Superior temporal gyrus (tissue), 1 donor: ENCODE measurements at regions not wholly inside any gene's neighbourhood (a gene's known extent, or its start where the extent isn't known, plus 50 kb on each side); places are given as distances from the start of the nearest gene placed in this dataset.
"Not testable (repeated sequence)": the region's sequence is repeated elsewhere in the genome, so short reads cannot be mapped to it uniquely, and the experiment has no call there.

Experiments
- DNase-seq: peaks from one replicate; pipeline ENCODE4 v3.0.0-alpha.2; 2016; ENCODE audit errors: extremely low spot score

DNA sequence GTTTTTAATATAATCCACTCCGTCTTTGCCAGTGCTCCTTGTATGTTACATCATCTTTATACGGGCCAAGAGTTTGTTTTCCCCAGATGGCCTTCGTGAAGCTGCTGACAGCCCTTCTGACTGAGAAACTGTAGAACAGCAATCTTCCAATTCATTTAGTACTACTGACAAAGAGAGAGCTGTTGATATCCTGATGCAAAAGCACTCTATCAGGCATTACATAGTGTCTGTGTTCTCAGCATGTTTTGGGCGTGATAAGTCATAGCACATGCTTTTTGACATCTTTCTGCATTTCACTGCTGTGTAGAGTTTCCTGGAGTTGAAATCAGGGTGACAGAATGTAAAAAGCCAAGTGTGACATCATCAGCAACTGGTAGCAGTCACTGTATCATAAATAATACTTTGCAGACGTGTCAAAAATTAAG is 746.3 kb upstream of the FAM241A start:
- peak; percentile 81 for DNase-seq

DNA sequence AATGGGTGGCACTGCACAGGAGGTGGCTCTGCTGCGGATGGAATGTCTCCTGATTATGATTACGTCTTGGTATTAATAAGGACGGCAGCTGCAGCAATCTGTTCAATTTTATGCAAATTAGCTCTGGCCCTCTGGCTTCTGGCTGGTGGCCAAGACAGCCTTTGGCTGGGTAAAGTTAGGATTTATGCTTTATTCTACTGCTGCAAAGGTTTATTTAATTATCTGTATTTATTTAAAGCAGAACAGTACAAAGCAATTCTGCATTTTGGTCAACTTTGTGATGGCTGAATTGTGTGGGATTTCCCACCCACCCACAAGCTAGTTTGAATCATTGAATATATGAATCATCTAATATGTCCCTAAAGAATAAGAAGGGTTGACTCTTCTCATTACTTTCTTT is 745.6 kb upstream of the FAM241A start:
- DNase-seq, result peak; percentile 59

DNA sequence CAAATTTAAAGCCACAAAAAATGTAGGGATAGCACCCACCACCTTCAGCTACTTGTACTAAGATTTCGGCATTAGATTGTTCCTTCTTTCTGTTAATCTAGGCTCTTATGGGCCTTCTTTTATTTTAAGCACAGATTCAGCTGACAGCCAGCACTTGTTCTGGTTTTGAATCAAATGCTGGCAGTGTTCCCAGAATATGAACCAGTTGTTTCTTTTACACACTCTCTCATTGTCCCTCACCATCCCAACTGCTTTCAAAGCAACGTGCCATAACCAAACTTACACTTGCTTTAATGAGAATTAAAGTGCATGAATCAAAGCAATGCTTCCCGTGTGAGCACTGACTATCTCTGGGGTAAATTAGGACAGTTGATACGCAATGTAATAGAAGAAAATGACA is 744.5 kb upstream of the FAM241A start:
- peak; percentile 97 for DNase-seq

DNA sequence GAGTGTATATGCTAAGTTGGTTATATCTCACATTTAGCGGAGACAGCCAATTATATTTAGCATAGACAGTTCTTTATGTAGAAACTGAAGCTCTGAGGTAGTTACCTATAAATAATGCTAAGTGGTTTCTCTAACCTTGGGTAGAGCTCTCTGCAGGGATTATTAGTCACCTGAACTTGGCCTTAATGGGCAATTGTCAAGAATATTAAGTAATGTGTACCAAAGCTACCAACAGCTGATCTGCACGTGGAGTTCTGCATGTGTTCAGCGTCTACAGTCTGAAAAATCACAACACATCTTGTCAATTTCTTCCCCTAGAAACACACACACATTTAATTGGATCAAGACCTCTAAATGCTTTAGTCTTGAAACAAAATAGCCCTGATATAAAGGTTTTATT is 740.6 kb upstream of the FAM241A start:
- DNase-seq, result no peak

DNA sequence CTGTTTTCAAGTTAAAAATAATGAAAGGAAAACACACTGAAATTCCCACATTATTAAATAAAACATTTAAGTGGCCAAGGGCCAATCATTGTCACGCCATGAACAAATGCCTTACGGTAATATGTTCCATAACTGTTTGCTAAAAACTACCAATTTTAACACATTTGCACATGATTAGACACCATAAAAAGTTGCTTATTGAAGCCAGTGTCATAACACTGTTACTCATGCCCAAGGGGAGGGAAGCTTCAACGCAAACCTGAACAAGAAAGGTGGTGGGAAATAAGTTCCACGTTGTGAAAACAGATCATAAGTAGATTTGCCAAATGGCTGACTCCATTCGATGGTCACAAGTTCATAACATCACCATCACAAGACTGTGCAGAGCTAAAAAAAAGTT is 739.3 kb upstream of the FAM241A start:
- no peak for DNase-seq

DNA sequence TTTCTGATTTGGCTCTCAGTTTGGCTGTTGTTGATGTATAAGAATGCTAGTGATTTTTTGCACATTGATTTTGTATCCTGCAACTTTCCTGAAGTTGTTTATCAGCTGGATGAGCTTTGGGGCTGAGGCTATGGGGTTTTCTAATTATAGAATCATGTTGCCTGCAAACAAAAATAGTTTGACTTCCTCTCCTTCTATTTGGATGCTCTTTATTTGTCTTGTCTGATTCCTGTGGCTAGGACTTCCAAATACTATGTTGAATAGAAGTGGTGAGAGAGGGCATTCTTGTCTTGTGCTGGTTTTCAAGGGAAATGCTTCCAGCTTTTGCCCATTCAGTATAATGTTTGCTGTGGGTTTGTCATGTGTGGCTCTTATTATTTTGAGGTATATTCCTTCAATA is 734.7 kb upstream of the FAM241A start:
- no peak for DNase-seq

DNA sequence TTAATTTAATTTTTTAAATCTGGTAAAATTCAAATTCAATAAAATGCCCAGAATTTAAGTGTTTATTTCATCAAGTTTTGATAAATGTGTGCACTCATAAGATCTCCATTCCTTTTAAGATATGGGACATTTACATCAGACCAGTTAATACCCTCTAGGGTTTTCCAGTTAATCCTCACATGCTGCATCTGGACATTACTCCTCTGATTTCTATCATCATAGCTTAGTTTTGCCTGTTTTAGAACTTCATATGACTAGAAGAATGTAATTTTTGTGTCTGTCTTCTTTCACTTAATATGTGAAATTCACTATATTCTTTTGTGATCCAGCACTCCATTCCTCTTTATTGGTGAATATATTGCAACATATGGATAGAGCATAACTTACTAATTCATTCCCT is 727.7 kb upstream of the FAM241A start:
- DNase-seq, result no peak

DNA sequence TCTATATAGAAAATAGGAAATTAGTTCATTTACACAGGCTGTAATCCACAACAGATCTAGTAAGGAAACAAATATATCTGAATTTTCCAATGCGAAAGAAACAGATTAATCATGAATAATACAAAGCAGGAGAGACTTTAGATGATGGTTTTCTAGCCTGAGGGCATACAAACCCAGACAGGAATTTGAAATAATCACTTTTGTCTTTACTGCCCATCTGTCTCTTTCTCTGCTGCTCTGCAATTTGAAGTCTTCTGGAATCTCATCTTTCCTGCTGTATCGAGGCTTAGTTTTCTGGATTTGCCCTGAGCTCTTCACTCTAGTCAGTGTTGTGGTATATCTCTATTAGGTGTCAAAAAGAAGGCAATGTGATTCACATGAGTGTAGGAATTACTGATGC is 711.8 kb upstream of the FAM241A start:
- no peak for DNase-seq

DNA sequence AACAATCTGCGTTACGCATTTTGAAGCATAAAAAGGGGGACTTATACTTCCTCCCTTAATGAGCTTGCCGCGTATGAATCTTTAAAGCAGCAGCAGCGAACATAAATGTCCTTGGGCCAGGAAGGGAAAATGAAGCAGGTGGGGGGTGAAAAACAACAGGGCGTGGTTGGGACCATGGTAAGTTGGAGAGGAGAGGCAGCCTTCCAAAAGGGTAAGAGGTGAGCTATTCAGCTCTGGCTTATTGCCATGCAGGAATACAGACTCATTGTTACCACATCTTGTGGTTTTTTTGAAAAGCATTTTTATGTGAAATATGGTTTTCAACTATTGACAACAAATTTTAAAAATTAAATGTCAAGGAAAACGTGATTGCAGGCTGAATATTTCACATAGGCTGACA is 710.7 kb upstream of the FAM241A start:
- DNase-seq, result no peak

DNA sequence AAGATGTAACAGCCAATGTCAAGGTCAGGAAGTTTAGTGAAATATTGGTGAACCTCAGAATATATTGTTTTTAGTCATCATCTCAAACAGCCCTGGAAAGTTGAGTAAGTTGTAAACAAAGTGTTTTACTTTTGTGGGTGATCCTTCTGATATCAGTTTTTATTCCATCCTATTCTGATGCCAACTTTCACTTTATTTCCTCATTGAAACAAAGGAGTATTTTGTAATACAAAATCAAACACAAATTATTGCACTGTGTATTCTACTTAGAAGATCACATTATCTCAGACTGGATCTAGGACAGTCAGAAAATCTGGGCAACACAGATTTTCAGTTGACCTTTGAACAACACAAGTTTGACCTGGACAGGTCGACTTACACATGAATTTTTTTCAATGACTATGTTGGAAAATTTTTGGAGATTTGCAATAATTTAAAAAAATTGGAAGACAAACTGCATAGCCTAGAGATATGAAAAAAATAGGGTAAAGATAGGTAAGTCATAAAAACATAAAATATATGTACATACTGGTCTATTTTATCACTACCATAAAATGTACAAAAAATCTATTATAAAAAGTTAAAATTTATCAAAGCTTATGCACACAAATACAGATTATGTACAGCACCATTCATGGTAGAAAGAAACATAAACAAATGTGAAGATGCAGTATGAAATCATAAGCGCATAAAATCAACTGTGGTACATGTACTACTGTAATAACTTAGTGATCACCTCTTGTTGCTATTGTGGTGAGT is 709.1 kb upstream of the FAM241A start:
- DNase-seq, result no peak

DNA sequence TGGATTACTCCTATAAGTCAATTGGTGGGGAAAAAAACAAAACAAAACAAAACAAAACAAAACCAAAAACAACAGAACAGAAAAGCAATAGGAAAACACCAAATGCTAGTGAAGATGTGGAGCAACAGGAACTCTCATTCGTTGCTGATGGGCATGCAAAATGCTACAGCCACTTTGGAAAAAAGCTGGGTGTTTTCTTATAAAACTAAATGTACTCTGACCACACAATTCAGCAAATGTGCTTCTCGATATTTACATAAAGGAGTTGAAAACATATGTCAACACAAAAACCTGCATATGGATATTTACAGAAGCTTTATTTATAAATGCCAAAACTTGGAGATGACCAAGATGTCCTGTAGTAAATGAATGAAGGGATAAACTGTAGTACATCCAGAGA is 703.6 kb upstream of the FAM241A start:
- DNase-seq, result no peak

DNA sequence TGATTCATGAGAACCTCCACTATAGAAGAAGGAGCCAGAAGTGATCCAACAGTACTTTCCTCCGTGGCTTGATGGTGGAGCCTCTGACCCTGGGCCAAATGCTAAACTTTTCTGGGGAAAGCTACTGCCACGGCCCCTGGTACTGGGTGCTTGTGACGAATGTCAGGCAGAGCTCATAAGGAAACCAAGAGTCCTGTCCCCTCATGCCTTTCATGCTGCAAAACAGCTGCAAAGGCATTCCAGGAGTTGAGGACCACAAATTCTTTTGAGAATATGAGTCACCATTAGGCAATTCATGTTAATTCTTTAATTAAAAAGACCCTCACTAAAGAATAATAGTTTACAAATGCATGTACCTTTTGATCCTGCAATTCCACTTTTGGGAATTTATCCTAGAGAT is 700.4 kb upstream of the FAM241A start:
- DNase-seq, result not testable (repeated sequence)

DNA sequence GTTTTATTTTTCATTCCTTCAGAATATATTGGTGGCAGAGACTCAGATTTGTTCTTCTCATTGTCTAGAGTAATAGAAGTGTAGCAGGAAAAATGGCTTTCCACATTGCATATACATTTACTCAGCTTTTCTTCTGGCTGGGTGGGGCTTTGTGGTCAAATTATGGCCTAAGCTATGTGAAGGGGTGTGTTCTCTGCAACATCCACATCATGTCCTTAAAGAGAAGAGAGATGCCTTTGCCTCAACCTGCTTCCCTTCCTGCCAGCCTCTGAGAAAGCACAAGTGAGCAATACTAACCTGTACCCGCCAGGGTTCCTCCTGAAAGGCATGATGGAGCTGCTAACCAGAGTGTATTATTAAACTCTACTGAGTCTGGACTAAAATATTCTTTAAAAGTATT is 695.6 kb upstream of the FAM241A start:
- no peak for DNase-seq

DNA sequence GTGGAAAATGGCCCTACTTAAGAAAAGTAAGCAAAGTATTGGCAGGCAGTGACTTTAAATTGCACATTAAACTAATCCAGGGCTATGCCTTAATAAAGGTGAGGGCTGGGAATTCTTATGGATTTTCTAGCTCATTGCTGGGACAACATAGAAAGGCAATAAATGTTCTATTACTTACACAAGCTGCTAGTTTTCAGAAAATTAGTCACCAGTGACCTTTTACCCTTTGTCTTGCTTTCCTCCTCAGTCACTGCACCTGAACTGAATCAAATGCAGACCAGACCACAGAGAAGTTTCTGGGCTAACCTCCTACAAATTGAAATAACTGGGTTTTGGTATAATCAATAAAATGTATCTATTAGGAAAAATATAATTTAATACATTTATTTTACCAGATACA is 694.4 kb upstream of the FAM241A start:
- DNase-seq, result no peak

DNA sequence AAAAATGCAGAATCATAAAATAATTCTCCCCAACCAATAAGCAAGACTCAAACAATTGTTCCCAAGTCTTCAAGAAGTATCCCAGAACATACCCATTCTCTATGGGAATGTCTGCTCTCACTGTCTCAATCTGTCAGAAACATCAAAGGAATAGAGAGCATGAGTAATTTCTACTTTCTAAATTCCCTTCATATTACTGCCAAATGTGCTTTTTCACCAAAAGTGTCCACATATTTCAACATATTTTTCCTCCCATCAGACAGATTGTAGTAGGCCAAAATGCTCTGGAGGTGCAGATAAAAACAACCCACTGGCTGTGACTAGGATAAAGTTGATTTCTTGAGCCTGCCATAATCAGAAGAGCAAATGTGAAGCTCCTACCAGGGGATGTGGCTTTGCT is 692.0 kb upstream of the FAM241A start:
- DNase-seq, result no peak

DNA sequence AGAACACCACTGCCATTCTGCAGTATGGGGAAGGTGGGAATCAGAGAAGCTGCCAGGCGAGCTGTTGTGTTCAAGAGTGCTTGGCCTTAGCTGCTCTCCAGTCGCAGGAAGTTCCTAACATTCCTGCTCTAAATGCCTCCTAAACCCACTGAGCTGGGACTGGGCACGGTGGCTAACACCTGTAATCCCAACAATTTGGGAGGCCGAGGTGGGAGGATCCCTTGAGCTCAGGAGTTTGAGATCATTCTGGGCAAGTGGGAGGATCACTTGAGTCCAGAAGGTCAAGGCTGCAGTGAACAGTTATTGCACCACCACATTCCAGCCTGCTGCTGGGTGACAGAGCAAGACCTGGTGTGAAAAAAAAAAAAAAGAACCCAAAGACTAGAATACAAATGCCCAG is 690.3 kb upstream of the FAM241A start:
- no peak for DNase-seq

DNA sequence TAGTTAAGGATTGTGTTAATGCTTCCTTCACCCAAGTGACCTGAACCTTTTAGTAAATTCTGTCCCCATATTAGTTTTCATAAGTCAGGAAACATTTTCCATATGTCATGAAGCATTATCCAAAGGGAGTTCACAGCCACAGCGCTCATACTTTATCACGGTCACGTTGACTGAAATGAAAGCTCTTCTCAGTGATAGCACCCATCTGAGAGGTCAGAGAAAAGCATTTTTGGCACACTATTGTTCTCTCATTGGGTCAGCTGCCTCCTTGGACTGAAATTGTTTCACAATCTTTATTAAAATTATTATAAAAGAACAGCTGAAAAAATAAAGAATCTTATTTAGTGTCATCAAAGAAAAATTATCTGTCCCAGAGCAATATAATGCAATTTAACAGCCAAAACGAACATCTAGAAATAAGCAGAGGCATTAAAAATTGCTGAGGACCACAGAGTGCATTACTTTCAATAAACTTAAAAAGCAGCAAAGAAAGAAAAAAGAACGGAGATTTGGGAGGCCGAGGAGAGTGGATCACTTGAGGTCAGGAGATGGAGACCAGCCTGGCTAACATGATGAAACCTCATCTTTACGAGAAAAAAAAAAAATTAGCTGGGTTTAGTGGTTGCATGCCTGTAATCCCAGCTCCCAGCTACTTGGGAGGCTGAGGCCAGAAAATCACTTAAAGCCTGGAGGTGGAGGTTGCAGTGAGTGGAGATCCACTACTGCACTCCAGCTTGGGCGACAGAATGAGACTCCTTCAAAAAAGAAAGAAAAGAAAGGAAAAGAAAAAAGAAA is 680.8 kb upstream of the FAM241A start:
- DNase-seq, result no peak

DNA sequence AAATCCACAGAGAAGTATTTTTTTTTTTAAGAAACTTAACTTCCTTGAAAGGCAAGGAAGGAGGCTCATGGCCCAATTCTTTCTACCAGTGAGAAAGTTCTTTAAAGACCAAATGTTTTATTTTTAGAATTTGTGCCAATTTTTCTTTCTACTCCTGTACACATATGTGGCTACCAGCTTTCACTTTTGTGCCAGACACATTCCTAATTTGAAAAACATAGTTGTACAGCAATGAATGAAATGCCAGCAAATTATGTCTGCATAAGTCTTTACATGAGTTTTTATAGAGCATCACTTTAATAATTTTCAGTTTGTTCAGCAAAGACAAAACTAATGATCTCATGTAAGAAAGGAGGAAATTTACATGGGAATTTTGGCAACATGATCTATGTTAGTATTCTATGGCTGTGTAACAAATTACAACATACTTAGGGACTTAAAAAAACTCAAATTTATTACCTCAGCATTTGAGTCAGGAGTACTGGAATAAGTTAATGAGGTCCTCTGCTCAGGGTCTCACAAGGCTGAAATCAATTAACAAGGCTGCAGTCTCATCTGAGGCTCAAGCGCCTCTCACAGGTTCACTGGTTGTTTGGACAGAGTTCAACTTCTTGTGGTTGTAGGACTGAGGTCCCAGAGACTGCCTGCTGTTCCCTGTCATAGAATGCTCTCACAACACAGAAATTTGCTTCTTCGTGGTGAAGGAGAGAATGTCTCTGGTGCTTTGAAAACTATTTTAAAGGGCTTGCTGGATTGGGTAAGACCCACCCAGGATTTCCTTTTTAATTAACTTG is 678.2 kb upstream of the FAM241A start:
- no peak for DNase-seq

DNA sequence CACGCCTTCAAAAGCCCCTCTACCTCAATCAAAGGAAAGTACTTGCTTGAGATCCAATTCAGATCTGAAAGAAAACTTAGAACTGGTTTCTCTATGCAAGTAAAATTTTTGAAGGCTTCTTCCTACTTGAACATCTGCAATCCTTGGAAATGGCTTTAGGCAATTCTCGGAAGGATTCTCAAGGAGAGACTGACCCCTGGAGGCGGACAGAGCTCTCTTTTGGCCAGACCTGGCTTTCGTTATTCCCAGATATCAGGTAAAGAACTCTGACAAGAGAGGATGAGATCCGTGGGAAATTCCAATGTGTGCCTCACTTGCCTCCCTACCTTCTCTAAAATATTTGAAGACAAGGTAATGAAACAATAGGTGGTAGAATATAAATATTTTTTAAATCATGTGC is 670.3 kb upstream of the FAM241A start:
- peak; percentile 63 for DNase-seq

DNA sequence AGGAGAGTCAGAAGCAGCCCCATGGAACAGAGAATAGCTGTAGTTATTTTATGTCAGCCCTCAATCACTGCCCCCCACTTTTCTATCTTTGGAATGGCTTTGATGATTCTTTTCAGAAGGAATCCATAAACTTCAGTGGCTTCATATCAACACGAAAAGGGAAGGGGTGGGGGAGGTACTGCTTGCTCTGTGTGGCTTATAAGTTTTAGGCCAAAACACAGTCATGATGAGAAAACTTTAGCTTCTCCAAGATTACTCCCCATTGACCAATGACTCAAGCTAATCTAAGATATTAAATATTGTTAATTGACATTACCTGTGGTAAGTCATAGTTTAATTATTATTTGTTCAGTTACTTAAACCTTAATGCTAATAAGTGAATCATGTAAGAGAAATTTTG is 669.6 kb upstream of the FAM241A start:
- DNase-seq, result no peak

DNA sequence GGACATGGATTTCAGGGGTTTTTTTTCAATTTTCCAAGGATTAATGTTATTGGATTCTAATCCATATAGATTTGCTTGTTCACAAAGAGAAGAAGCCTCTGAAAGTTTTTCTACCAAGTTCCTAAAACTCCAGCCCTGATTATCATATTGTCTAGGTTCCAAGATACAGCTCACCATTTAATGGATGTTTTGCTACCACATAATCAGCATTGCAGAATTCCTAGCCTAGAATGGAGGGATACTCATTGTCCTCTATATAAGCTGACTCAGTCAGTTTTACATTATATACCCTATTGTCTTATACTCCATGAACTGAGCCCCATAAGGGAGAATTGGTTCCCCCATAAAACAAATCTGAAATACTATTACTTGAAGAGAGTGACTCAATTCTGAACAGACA is 664.7 kb upstream of the FAM241A start:
- no peak for DNase-seq

DNA sequence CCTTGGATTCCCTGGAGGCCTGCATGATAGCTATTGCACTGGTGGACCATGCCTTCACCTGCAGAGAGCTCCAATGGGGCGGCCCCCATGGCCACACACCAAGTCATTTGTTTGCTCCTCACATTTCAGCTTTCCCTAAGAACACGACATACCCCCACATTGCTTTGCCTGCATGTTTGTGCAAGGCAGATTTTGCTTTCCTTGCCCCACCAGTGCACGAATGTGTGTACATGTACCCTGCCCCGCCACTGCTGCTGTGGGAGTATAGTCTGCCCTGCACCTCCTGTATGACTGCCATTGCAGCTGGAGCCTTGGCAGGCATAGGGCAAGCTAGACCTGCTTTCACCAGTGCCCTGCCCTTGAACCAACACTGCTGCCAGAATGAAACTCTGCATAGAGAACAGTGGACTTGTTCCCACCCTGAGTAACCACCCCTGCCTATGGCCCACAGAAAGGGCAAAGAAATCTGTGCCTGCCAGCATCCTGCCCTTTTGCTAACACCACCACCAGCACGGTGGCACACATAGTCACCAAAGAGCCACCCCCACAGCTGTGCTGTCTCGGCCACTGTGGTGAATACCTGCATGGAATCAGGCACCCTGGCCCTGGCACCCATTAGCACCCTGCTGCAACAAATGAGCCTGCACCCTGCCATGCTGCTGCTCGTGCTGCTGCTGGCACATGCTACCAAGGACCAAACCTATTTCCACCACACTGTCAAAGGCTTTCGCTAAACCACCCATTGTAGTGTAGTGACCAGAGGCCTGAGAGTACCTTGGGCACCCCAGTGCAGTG is 661.7 kb upstream of the FAM241A start:
- DNase-seq, result no peak
